ENCODE measurements at regions not wholly inside any gene's neighbourhood (a gene's known extent, or its start where the extent isn't known, plus 50 kb on each side); places are given as distances from the start of the nearest gene placed in this dataset.

- intact Hi-C loops (cut with micrococcal nuclease): no loop called here
- H3K36me3 ChIP-seq (ENCODE audit: control insufficient read depth in 1 of 2, insufficient read depth in 2 of 2, low read length in 2 of 2): no peaks in the 10 kb centered on the region
- ATAC-seq: no peak
- no peak overlapping the region for H3K4me3 ChIP-seq (replicated peaks in 1 of 2; ENCODE audit: low read depth in 1 of 2, low read length in 2 of 2)
- POLR2A ChIA-PET: no interaction called here
- TF ChIP-seq ZFX (IDR thresholded peaks at IDR 0.05): no peak
- TF ChIP-seq CEBPB (IDR thresholded peaks at IDR 0.05; ENCODE audit: low read depth): no peak
- TF ChIP-seq ELF1 (IDR thresholded peaks at IDR 0.05; ENCODE audit: borderline replicate concordance, low read depth): no peak
- TF ChIP-seq SRF (IDR thresholded peaks at IDR 0.05; ENCODE audit: low read depth): no peak
- no peak for TF ChIP-seq YY1 (IDR thresholded peaks at IDR 0.05; ENCODE audit: extremely low read depth, insufficient replicate concordance, low read depth, low read length)
- no peak for TF ChIP-seq EGR1 (IDR thresholded peaks at IDR 0.05; ENCODE audit: low read depth)
- H4K20me1 ChIP-seq (ENCODE audit: insufficient read depth): no peaks in the 10 kb centered on the region
- no peak overlapping the region for H2AFZ ChIP-seq (ENCODE audit: low read depth, low read length, poor library complexity, severe bottlenecking)
- H3K4me2 ChIP-seq (ENCODE audit: low read length): no peak overlapping the region
- CTCF ChIA-PET: no interaction called here
- RAD21 ChIA-PET (ENCODE audit: low non-redundant PET in 1 of 2, low total read pairs in 2 of 2, uncharacterized antibody in 2 of 2, unreplicated experiment in 2 of 2): no interaction called here
- no peaks in the 10 kb centered on the region for H3K4me1 ChIP-seq (ENCODE audit: control insufficient read depth in 1 of 2, insufficient read depth in 2 of 2, low read length in 2 of 2)
- H3K9me2 ChIP-seq (ENCODE audit: insufficient read depth): no peaks in the 10 kb centered on the region
- H3K27me3 ChIP-seq (ENCODE audit: insufficient read depth, low read length): no peaks in the 10 kb centered on the region
- no peak overlapping the region for H3K9ac ChIP-seq (ENCODE audit: low read length)
- no peak for DNase-seq (ENCODE audit: low read depth, low spot score)
- no TSS peak for BruUV-seq (replicated peaks)
- no peaks in the 10 kb centered on the region for H3K79me2 ChIP-seq (ENCODE audit: insufficient read depth, low read length)
- no peak overlapping the region for H3K27ac ChIP-seq (ENCODE audit: low read depth, low read length)
- peaks cover 0 to 3% of the 10 kb centered on the region in 2 experiments; a peak in 1 of 4 replicates for H3K9me3 ChIP-seq (ENCODE audit: control insufficient read depth in 1 of 2, insufficient read depth in 1 of 2, low read depth in 1 of 2, low read length in 2 of 2)
These were observed 297.1 kb downstream of the NSUN3 start for GRCh38 chr3:94359996-94360395.

- ATAC-seq (no peak), DNase-seq (ENCODE audit: low read depth, low spot score) (no peak)
- no peak for TF ChIP-seq CTCF (IDR thresholded peaks at IDR 0.05 in 2 of 3, conservative IDR thresholded peaks at IDR 0.05 in 1 of 3; ENCODE audit: borderline replicate concordance in 1 of 3, insufficient read depth in 1 of 3, low read depth in 2 of 3, low read length in 2 of 3)
- TF ChIP-seq YY1 (IDR thresholded peaks at IDR 0.05; ENCODE audit: extremely low read depth, insufficient replicate concordance, low read depth, low read length): no peak
- no peak for TF ChIP-seq ZFX (IDR thresholded peaks at IDR 0.05)
- TF ChIP-seq ZBTB33 (IDR thresholded peaks at IDR 0.05; ENCODE audit: extremely low read depth, insufficient replicate concordance, low read length): no peak
- TF ChIP-seq, protein P1, sequence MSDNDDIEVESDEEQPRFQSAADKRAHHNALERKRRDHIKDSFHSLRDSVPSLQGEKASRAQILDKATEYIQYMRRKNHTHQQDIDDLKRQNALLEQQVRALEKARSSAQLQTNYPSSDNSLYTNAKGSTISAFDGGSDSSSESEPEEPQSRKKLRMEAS (IDR thresholded peaks at IDR 0.05): no peak
- no peak for TF ChIP-seq ATF3 (IDR thresholded peaks at IDR 0.05)
- no peak for TF ChIP-seq ZNF274 (IDR thresholded peaks at IDR 0.05; ENCODE audit: low read depth, low read length)
- H4K20me1 ChIP-seq (ENCODE audit: insufficient read depth): no peaks in the 10 kb centered on the region
- no peak overlapping the region for H3K9ac ChIP-seq (ENCODE audit: low read length)
- BruUV-seq (replicated peaks): no TSS peak
- no peak overlapping the region for H3K27ac ChIP-seq (ENCODE audit: low read depth, low read length)
- ChIA-PET POLR2A (no interaction called here), RAD21 (ENCODE audit: low non-redundant PET in 1 of 2, low total read pairs in 2 of 2, uncharacterized antibody in 2 of 2, unreplicated experiment in 2 of 2) (no interaction called here), CTCF (no interaction called here)
- H3K36me3 ChIP-seq (ENCODE audit: control insufficient read depth in 1 of 2, insufficient read depth in 2 of 2, low read length in 2 of 2): no peaks in the 10 kb centered on the region
- no peak overlapping the region for H3K4me3 ChIP-seq (replicated peaks in 1 of 2; ENCODE audit: low read depth in 1 of 2, low read length in 2 of 2)
- H3K79me2 ChIP-seq (ENCODE audit: insufficient read depth, low read length): no peaks in the 10 kb centered on the region
- H3K9me3 ChIP-seq (ENCODE audit: control insufficient read depth in 1 of 2, insufficient read depth in 1 of 2, low read depth in 1 of 2, low read length in 2 of 2): peaks cover 0 to 3% of the 10 kb centered on the region in 2 experiments; a peak in 1 of 4 replicates
- H3K9me2 ChIP-seq (ENCODE audit: insufficient read depth): no peaks in the 10 kb centered on the region
- intact Hi-C loops (cut with micrococcal nuclease): no loop called here
- H3K27me3 ChIP-seq (ENCODE audit: insufficient read depth, low read length): no peaks in the 10 kb centered on the region
- H3K4me2 ChIP-seq (ENCODE audit: low read length): no peak overlapping the region
- no peak overlapping the region for H2AFZ ChIP-seq (ENCODE audit: low read depth, low read length, poor library complexity, severe bottlenecking)
- H3K4me1 ChIP-seq (ENCODE audit: control insufficient read depth in 1 of 2, insufficient read depth in 2 of 2, low read length in 2 of 2): no peaks in the 10 kb centered on the region
These were observed 298.1 kb downstream of the NSUN3 start for GRCh38 chr3:94360987-94361386.
